Left forelimb (tissue), 1 donor: ENCODE measurements at regions not wholly inside any gene's neighbourhood (a gene's known extent, or its start where the extent isn't known, plus 50 kb on each side); places are given as distances from the start of the nearest gene placed in this dataset.

Source experiments
- DNase-seq: peaks from one replicate; pipeline ENCODE4 v3.0.0-alpha.2; 2018; ENCODE audit warnings: low spot score

- DNase-seq, result no peak
Observed at GRCh38 chr6:48818052-48818412, 645.0 kb downstream of the MMUT start.

- DNase-seq, result no peak
Observed at GRCh38 chr6:48817333-48818051, 645.6 kb downstream of the MMUT start.

DNA sequence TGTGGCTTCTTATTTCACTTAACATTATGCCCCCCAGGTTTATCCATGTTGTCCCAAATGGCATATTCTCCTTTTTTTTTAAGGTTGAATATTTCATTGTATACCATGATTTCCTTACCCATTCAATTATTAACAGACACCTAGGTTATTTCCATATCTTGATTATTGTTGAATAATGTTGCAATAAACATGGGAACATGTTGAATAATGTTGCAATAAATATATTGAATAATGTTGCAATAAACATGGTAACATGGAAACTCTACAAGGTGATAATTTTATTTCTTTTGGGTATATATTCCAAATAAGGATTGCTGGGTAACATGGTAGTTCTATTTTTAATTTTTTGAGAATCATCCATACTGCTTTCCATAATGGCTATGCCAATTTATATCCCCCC, 648.1 kb downstream of the MMUT start:
- DNase-seq, result no peak

- DNase-seq, result no peak
Observed at GRCh38 chr6:48813836-48814235, 649.2 kb downstream of the MMUT start.

DNA sequence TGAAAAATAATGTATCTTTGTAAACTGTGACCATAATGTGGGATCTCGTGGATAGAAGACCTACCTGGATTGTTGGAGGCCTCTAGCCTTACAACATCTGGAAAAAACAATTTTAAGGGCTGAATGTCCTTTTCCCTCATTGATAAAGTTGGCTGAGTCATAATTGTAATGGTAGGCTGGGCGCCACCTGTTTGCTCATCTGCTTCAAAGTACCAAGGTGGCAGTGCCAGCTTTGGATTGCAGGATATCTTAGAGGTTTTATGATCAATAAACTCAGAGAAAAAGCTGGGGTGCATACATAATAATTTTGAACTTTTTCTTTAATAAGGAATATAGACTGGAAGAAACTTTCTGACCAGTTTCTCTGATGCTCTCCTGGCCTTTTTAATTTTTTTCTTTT, 653.4 kb downstream of the MMUT start:
- DNase-seq, result no peak

DNA sequence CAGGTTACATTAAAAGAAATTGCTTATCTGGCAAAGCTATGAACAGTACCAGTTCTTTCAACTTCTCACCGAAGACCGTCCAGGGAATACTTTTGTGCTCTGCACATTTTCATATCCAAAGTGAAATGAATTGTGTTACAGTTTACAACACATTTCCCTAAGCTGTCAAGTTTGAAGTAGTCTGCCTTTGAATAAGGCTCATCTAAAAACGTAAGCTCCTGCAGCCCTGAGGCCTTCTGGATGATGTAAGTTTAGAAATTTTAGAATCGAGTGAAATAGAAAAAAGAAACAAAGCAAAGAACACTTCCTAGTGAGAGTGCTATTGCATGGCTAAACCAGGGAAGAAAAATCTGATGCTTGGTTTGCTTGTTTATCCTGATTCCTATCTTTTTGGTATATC, 653.8 kb downstream of the MMUT start:
- DNase-seq, result no peak

GRCh38 chr6:48798296-48798695, 664.8 kb downstream of the MMUT start:
- no peak for DNase-seq

GRCh38 chr6:48782225-48782624, 671.2 kb upstream of the PTCHD4 start:
- no peak for DNase-seq

- DNase-seq, result no peak
Observed at GRCh38 chr6:48777411-48777810, 666.4 kb upstream of the PTCHD4 start.

GRCh38 chr6:48775157-48775556, 664.2 kb upstream of the PTCHD4 start:
- DNase-seq, result no peak

- DNase-seq, result no peak
Observed at GRCh38 chr6:48774276-48774675, 663.3 kb upstream of the PTCHD4 start.

- DNase-seq, result no peak
Observed at GRCh38 chr6:48766349-48766748, 655.4 kb upstream of the PTCHD4 start.

DNA sequence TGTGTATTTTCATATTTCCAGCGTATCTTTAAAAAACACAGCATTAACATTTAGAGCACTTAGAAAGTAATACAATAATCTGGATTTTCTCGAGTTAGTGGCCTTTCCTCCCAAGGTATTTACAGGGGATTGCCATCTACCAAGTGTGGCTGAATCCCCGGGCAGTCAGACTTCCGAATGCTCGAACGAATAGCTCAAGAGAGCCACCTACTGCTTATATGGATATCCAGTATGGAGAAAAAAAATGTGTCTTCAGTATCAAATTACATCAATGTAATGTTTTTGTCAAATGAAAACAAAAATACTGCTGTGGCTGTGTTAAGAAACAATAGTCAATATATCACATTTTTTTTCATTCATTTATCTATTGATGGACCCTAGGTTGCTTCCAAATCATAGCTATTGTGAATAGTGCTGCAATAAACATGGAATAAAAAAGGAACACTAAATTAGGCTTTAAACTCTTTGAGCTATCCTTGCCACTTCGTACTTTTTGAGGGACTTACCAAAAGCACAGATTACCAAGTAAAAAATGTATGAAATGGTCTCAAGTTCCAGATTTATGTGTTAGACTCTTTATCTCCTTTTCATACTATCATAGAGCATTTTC, 654.5 kb upstream of the PTCHD4 start:
- no peak for DNase-seq

GRCh38 chr6:48764286-48765044, 653.5 kb upstream of the PTCHD4 start:
- DNase-seq, result no peak

GRCh38 chr6:48757661-48758060, 646.7 kb upstream of the PTCHD4 start:
- no peak for DNase-seq

DNA sequence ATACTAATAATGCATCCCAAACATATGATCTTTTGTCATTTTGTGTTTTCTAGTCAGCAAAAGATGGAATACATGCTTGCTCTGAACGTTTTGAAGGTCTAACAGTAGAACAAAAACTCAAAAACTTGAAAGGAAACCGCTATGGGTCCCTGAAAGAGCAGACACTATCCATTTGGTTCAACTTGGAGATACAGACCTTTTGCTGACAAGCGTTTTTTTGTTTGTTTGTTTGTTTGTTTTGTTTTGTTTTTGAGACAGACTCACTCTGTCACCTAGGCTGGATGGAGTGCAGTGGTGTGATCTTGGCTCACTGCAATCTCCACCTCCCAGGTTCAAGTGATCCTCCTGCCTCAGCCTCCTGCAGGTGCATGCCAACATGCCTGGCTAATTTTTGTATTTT, 644.3 kb upstream of the PTCHD4 start:
- DNase-seq, result no peak

GRCh38 chr6:48754641-48755040, 643.6 kb upstream of the PTCHD4 start:
- DNase-seq, result no peak

DNA sequence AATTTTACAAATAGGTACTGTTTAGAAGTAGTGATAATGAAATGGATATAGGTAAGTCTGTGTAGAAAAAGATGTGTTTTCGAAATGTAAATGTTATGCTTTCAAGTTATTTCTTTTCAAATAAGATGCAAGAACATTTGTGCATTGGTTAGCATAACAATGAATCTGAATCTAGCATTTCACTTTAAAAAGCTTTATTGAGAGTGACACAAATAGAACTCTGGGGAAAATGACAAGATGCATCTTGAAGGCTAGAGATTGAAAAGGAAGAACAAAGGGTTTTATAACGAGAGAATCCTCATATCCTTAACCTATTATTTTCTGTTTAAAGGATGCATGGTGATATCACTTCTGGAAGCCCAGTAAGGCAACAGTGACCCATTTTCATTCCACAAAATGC, 639.9 kb upstream of the PTCHD4 start:
- DNase-seq, result no peak

DNA sequence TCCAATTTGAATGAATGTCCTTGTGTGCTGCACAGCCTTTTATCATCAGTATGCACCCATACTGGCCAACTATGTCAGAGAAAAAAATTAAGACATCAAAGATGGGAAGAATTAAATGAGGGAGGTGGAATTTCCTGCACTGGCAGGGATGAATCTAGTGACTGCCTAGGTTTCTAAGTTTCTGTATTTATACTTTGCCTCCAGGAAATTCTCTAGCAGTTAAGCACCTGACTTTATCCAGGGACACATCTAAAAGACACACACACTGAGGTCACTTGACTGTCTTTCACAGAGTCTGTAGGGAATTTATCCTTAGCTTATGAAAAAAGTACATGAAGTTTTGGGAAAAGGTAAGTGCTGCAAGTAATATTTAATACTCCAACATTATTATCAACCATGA, 636.5 kb upstream of the PTCHD4 start:
- no peak for DNase-seq

GRCh38 chr6:48747040-48747439, 636.0 kb upstream of the PTCHD4 start:
- no peak for DNase-seq

- no peak for DNase-seq
Observed at GRCh38 chr6:48744948-48745347, 634.0 kb upstream of the PTCHD4 start.

DNA sequence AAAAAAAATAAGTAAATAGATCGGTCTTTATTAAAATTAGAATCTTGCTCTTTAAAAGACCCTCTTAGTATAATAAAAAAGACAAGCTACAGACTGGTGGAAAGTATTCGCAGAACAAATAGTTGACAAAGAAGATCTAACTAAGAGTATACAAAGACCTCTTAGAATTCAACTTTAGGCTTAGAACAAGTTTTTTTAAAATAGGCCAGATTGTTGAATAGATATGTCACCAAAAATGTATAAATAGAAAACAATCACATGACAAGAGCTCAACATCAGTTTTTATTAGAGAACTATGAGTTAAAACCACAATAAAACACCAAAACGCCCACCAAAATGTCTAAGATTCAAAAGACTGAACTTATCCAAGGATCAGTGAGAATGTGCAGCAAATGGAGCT, 632.7 kb upstream of the PTCHD4 start:
- DNase-seq, result no peak

- DNase-seq, result no peak
Observed at GRCh38 chr6:48736501-48737206, 625.7 kb upstream of the PTCHD4 start.
